NCI-H146 treated with DMSO at 0.1 percent for 48 hours (cell line): ENCODE measurements at regions not wholly inside any gene's neighbourhood (a gene's known extent, or its start where the extent isn't known, plus 50 kb on each side); places are given as distances from the start of the nearest gene placed in this dataset.
"Not testable (repeated sequence)": the region's sequence is repeated elsewhere in the genome, so short reads cannot be mapped to it uniquely, and the experiment has no call there.

Experiments used
- DNase-seq: peaks from one replicate; lab custom pipeline; 2025; ENCODE audit not compliant: unreplicated experiment; lab: John Stamatoyannopoulos, UW

GRCh38 chr14:101634202-101634849 lies 73.0 kb downstream of the DIO3 start:
- DNase-seq: no peak

- DNase-seq: no peak
Observed at GRCh38 chr14:101634850-101635748, 73.8 kb downstream of the DIO3 start.

- DNase-seq: no peak
Observed at GRCh38 chr14:101635749-101636560, 74.7 kb downstream of the DIO3 start.

- DNase-seq: no peak
Observed at GRCh38 chr14:101639241-101639833, 78.0 kb downstream of the DIO3 start.

- no peak for DNase-seq
Observed at GRCh38 chr14:101643651-101644050, 82.4 kb downstream of the DIO3 start.

GRCh38 chr14:101654051-101654450 lies 92.8 kb downstream of the DIO3 start:
- no peak for DNase-seq

- no peak for DNase-seq
Observed at GRCh38 chr14:101657372-101657771, 96.1 kb downstream of the DIO3 start.

- DNase-seq: peak; percentile 0
Observed at GRCh38 chr14:101665478-101666078, 95.9 kb upstream of the PPP2R5C start.

GRCh38 chr14:101666264-101666663 lies 95.2 kb upstream of the PPP2R5C start:
- no peak for DNase-seq

- no peak for DNase-seq
Observed at GRCh38 chr14:101669629-101670028, 91.9 kb upstream of the PPP2R5C start.

- DNase-seq: no peak
Observed at GRCh38 chr14:101673873-101674272, 87.6 kb upstream of the PPP2R5C start.

GRCh38 chr14:101675835-101676234 lies 85.7 kb upstream of the PPP2R5C start:
- DNase-seq: not testable (repeated sequence)

GRCh38 chr14:101677912-101678327 lies 83.6 kb upstream of the PPP2R5C start:
- not testable (repeated sequence) for DNase-seq

- no peak for DNase-seq
Observed at GRCh38 chr14:101681795-101682194, 79.7 kb upstream of the PPP2R5C start.

- DNase-seq: no peak
Observed at GRCh38 chr14:101683365-101683764, 78.1 kb upstream of the PPP2R5C start.

- no peak for DNase-seq
Observed at GRCh38 chr14:101687756-101688546, 73.6 kb upstream of the PPP2R5C start.

- no peak for DNase-seq
Observed at GRCh38 chr14:101689039-101689501, 72.4 kb upstream of the PPP2R5C start.

GRCh38 chr14:101689966-101690365 lies 71.5 kb upstream of the PPP2R5C start:
- DNase-seq: not testable (repeated sequence)

GRCh38 chr14:101695659-101696058 lies 65.8 kb upstream of the PPP2R5C start:
- DNase-seq: no peak

GRCh38 chr14:101704140-101704539 lies 57.4 kb upstream of the PPP2R5C start:
- DNase-seq: no peak
